Suprapubic skin (tissue), 4 donors: ENCODE measurements at regions not wholly inside any gene's neighbourhood (a gene's known extent, or its start where the extent isn't known, plus 50 kb on each side); places are given as distances from the start of the nearest gene placed in this dataset.

Experiments
- POLR2A ChIP-seq, 2 donors: fragments of 450-650 bp; IDR thresholded peaks; one replicate each; pipeline ENCODE4 v1.6.1; 2017; ENCODE audit warnings: antibody characterized with exemption in 2 of 2, mild to moderate bottlenecking in 2 of 2, moderate library complexity in 2 of 2
- POLR2AphosphoS5 ChIP-seq, 3 donors: sonication (generic); formaldehyde crosslinking; IDR thresholded peaks; one replicate each; pipeline ENCODE4 v1.6.1; 2017; ENCODE audit warnings: antibody characterized with exemption in 3 of 3
- TF ChIP-seq, protein P1 (sequence below), 2 donors: fragments of 200-600 bp in 1 of 2; fragments of 450-650 bp in 1 of 2; sonication (generic) in 1 of 2; IDR thresholded peaks; one replicate each; pipeline ENCODE4 v1.5.1; 2016 to 2019; ENCODE audit warnings: antibody characterized with exemption in 2 of 2, mild to moderate bottlenecking in 1 of 2, moderate library complexity in 1 of 2

DNA sequence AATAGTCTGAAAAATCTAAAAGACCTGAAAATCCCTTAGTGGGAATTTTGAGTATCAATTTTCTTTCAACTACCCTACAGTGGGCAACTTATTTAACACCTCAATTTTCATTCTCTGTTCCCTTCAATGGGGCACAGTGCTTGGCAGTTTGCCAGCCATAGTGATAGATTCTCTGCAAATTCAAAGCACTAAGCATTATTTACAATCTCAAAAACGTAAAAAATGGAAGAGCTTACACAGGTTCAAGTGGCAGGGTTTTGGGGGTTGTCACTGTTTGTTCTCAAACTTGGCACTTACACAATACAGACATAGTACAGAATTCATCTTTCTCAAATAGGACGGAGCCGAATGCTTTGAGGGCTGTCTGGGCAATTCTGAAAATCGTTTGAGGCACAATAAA lies 515.0 kb downstream of the EFNA5 start:
- TF ChIP-seq, protein P1, sequence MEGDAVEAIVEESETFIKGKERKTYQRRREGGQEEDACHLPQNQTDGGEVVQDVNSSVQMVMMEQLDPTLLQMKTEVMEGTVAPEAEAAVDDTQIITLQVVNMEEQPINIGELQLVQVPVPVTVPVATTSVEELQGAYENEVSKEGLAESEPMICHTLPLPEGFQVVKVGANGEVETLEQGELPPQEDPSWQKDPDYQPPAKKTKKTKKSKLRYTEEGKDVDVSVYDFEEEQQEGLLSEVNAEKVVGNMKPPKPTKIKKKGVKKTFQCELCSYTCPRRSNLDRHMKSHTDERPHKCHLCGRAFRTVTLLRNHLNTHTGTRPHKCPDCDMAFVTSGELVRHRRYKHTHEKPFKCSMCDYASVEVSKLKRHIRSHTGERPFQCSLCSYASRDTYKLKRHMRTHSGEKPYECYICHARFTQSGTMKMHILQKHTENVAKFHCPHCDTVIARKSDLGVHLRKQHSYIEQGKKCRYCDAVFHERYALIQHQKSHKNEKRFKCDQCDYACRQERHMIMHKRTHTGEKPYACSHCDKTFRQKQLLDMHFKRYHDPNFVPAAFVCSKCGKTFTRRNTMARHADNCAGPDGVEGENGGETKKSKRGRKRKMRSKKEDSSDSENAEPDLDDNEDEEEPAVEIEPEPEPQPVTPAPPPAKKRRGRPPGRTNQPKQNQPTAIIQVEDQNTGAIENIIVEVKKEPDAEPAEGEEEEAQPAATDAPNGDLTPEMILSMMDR (IDR thresholded peaks at IDR 0.05) = no peak
- TF ChIP-seq POLR2AphosphoS5 (IDR thresholded peaks at IDR 0.05) (no peak), POLR2A (IDR thresholded peaks at IDR 0.05) (no peak)
